ENCODE measurements at regions not wholly inside any gene's neighbourhood (a gene's known extent, or its start where the extent isn't known, plus 50 kb on each side); places are given as distances from the start of the nearest gene placed in this dataset.

GRCh38 chrX:20672476-20672875, 405.8 kb upstream of the RPS6KA3 start:
- no peak for TF ChIP-seq POLR2A (IDR thresholded peaks at IDR 0.05)
- TF ChIP-seq CTCF (IDR thresholded peaks at IDR 0.05), result no peak
